AG10803 (cell line): ENCODE measurements at regions not wholly inside any gene's neighbourhood (a gene's known extent, or its start where the extent isn't known, plus 50 kb on each side); places are given as distances from the start of the nearest gene placed in this dataset.

Source experiments
- DNase-seq: peaks from one replicate; pipeline ENCODE4 v3.0.0; 2010; ENCODE audit warnings: low read depth
- H3K4me3 ChIP-seq: 2 replicates; pipeline ENCODE4 v1.5.1; 2011; ENCODE audit warnings: mild to moderate bottlenecking, low read length, control low read depth
- TF ChIP-seq, protein P1 (sequence below): conservative IDR thresholded peaks from 2 replicates; pipeline ENCODE4 v1.5.1; 2011; ENCODE audit warnings: mild to moderate bottlenecking, low read length, control low read depth, inconsistent platforms

DNA sequence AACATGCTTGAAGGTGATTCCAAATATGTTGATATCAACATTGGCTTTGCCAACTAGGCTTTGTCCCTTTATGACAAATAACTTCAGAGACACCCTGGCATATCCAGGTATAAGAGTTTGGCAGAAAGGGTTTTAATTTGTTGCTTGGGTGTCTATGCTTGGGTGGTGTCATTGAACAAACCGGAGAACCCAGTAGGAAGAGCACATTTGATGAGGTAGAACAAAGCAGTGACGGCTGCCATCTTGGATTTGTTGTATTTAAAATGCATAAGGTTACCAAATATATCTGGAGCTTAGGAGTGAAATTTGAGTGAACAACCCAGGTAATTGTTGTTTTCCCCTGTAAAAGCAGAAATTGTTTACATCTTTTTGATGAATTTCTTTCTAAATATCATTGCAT is 503.7 kb upstream of the JARID2 start:
- no peak for DNase-seq
- no peak overlapping the region for H3K4me3 ChIP-seq
- TF ChIP-seq, protein P1, sequence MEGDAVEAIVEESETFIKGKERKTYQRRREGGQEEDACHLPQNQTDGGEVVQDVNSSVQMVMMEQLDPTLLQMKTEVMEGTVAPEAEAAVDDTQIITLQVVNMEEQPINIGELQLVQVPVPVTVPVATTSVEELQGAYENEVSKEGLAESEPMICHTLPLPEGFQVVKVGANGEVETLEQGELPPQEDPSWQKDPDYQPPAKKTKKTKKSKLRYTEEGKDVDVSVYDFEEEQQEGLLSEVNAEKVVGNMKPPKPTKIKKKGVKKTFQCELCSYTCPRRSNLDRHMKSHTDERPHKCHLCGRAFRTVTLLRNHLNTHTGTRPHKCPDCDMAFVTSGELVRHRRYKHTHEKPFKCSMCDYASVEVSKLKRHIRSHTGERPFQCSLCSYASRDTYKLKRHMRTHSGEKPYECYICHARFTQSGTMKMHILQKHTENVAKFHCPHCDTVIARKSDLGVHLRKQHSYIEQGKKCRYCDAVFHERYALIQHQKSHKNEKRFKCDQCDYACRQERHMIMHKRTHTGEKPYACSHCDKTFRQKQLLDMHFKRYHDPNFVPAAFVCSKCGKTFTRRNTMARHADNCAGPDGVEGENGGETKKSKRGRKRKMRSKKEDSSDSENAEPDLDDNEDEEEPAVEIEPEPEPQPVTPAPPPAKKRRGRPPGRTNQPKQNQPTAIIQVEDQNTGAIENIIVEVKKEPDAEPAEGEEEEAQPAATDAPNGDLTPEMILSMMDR = no peak

DNA sequence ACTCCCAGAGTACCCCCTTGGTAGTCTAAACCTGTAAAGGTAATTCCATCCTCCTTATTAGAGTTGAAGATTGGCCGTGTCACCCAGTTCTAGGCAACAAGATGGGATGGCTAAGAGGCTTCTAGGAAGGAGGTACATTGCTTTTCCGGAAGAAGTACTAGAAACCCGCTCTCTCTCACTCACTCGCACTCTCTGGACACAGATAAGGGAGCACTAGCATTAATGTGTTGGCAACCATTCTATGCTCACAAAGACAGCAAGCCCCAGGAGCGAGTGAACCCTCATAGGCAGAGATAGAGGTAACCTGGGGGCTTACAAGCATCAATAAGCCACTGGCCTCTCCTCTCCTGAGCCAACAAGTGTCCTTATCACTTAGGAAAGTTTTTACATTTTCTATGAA is 503.2 kb upstream of the JARID2 start:
- TF ChIP-seq, protein P1 = no peak
- DNase-seq = no peak
- no peak overlapping the region for H3K4me3 ChIP-seq

DNA sequence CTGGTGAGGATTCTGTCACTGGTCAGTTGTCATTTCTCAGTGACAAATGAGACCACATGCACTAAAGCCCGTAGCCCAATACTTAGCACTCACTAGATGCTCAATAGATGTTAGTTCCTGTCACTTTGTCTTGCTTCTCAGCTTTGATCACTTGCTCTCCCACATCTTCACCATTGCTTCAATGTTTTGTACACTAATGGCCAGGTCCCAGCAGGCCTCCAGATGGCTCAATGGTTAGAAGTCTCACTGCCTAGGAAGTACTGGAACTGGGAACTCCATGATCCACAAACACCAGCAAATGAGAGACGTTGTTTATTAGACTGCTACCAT is 502.8 kb upstream of the JARID2 start:
- no peak for DNase-seq
- no peak overlapping the region for H3K4me3 ChIP-seq
- TF ChIP-seq, protein P1 = no peak

DNA sequence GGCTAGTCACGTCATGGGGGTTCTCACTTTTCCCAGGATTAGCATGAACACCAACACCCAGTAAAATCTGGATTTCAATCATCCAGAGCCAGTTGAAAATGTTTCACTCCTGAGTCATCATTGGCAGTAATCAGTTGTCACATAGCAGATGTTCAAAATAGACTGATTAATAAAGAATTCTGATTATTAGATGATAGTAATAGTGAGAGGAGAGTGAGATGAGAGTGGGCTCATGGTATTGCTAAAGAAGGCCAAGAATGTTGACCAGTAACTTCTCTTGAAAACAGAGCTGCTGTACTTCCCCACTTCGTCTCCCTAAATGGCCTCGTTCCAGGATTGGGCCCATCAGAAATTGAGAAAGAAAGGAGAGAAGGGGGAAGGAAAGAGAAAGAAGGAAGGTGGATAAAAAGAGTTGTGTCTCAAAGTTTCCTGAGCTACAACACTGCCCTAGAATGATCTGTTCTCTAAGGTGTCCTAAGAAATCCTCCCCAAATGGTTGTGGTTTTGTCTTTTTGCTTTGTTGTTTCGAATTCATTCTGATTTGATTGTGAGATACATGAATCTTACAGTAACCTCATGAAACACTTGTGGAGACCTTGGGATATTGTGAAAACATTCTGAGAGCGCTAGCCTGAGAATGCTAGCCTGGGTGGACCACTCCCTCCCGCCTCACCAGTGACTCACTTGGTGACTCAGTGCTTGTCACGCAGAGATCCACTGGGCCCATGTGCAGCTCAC is 502.2 kb upstream of the JARID2 start:
- DNase-seq = peak; percentile 99

DNA sequence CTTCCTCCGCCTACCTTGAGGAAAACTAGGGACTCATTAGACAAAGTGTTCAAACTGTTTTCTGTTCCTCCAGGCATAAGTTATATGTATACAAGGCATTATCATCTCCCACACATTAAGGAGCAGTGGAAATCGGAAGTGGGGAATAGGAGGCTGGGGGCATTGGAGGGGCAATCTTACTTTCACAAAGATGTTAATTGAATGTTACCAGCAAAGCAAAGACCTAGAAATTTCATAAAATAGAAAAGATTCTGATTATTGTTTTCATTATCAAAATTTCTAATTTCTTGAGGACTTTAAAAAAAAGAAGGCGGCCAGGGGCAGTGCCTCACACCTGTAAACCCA is 501.7 kb upstream of the JARID2 start:
- TF ChIP-seq, protein P1 = no peak

More for the DNA sequence above, 502.2 kb upstream of the JARID2 start:
- H3K4me3 ChIP-seq = no peak overlapping the region
- TF ChIP-seq, protein P1 = no peak

DNA sequence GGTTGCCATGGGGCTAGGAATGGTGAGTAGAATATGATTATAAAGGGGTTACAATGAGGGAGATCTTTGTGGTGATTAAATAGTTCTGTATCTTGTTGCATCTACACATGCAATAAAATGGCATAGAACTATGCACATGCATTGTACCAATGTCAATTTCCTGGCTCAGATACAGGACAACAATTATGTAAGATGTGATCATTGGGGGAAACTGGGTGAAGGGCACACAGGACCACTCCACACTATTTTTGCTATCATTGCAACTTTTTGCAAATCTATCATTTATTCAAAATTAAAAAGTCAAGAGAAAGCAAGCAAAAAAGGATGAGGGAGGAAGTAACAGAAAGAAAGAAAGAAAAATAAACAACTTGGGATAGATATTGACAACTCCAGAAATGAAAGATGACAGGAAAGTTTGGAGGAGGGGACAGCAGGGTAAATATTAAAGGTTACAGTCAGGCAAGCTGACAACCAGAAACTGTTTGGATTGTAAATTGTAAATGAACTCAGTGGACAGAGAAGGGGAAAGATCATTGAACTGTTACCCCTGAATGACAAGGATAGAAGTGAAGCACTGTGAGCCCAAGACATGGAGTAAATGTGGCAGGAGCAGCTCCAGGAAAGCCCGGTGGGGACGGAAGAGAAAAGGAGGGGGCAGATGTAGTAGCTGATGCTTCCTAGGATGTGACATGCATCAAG is 499.6 kb upstream of the JARID2 start:
- TF ChIP-seq, protein P1 = no peak; the same call in 1 of the 2 replicates
- no peak for DNase-seq
- H3K4me3 ChIP-seq = no peak overlapping the region

More for the DNA sequence above, 501.7 kb upstream of the JARID2 start:
- no peak for DNase-seq
- no peak overlapping the region for H3K4me3 ChIP-seq
